Fibroblast of the conjunctiva (primary cell): ENCODE measurements at regions not wholly inside any gene's neighbourhood (a gene's known extent, or its start where the extent isn't known, plus 50 kb on each side); places are given as distances from the start of the nearest gene placed in this dataset.

Source experiments
- DNase-seq: peaks from one replicate; pipeline ENCODE4 v3.0.0-alpha.2; 2010; ENCODE audit warnings: low read depth

DNA sequence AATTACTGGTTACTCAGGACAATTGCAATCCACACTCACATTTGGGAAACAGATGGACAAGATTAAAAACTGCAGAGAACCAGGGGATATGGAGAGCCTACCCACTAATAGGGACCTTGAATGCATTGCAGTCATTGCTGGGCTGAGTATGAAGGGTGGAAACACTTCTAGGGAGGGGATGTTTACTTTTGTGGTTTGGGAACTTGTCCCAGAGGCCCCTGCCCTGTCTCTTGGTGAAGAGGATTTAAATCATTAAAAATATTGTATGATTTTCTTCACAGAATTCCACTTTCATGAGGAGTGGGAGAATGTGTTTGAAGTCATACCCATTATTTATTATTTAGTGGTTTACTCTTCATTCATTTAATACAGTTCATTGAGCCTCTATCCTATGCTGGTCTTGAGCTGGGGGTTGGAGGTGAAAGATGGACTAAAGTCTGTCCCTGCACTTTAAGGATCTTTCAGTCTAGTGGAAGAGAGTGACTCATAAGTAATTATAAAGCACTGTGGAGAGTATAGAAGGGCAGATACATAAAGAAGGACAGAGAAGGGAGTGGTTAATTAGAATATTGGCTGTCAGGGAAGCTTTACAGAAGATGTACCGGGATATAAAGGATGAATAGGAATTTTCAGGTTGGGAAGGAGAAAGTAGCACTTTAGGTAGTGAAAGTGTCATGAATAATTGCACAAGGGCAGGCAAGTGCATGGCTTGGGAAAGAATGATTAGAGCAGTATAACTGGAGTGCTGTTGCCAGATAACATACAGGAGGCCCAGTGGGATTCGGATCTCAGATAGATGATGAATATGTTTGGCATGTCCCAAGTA lies 313.4 kb downstream of the LPIN1 start:
- DNase-seq: peak; percentile 26

DNA sequence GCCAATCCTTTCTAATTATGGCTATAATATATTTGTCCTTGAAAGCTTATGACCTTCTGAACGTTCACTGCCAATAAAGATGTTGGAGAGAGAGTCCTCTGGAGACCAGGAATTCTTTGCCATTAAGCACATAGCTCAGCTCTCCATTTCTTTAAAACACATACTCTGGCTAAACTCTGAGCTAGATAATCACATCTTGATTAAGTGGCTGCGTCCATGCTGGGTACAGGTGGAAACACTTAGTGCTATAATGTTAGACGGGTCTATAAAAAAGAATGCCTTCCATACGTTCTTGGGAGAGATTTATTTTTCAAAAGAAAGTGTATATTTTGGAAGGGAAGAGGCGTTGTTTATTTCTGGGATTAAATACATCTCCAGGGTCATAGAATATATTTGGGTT lies 314.5 kb downstream of the LPIN1 start:
- DNase-seq: no peak

DNA sequence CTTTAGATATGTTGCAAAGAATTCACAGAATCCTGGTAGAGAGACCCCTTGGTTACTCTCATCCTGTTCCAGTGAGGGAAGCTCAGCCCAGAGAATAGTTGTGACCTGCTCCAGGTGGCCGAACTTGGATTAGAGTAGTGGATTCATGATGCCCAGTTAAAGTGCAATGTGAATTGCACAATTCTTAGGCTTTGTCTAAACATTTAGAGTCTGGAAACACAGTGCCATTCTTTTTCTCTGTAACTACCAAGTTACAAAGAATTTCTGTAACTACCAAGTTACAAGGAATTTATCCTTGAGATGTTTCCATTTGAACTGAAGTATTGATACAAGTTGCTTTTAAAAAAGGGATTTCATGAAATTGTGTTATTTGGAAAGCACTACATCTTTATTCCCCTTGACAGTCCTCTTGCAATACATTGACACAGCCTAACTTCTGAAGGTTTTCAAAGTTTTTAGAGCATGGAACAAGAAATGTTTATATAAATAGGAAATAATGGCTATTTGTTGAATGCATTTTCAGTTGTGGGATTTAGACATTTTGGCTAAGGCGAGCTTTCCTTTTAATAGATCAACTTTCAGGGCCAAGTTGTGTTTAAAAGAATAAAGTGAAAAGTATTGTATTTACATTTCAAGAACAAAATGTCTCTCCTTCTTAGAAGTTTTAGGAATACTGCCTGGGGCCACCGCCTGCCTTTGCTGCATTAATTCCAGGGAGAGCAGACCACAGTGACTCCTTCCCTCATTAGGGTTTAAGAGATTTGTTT lies 315.0 kb downstream of the LPIN1 start:
- no peak for DNase-seq

DNA sequence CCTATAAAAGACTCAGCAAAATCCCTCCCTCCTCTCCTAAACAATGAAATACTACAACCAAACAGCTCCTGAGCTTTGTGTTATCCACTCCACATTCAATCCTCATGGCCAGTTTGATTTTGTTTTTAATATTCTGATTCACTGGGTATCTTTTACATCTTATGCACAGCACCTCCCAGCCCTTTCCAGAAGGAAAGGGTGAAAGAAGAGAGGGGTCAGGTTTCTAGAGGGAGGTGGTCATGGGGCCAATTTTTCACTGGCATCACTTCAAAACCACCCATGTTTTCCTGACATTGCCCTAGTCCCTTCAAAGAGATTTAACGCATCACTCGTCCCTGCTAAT lies 315.6 kb downstream of the LPIN1 start:
- DNase-seq: no peak

DNA sequence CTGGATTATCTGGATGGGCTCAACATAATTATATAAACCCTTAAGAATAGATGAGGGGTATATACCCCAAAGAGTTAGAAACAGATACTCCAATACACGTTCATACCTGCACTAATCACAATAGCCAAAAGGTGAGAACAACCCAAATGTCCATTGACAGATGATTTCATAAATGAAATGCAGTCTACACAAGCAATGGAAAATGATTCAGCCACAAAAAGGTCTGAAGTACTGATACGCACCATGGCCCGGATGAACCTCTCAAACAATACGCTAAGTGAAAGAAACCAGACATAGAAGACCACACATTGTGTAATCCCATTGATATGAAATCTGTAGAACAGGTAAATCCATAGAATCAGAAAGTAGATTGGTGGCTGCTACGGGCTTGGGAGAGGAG lies 316.8 kb downstream of the LPIN1 start:
- DNase-seq: no peak

DNA sequence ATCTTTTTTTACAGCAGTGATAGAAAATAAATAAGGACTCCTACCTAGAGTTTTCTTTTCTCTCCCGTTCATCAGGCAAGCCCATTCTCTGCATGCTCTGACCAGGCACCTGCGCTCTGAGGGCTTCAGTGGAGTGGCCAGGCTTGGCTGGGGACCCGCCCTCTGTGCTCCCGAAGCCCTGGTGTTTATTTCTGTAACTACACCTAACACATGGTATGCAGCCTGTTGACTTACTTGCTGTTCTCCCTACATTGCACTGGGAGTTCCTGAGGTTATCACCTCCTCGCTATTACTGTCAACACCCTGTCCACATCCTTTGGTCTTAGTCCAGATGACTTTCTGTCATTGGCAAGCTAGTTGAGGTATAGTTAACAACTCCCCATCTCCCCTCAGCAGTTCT lies 317.7 kb downstream of the LPIN1 start:
- no peak for DNase-seq

DNA sequence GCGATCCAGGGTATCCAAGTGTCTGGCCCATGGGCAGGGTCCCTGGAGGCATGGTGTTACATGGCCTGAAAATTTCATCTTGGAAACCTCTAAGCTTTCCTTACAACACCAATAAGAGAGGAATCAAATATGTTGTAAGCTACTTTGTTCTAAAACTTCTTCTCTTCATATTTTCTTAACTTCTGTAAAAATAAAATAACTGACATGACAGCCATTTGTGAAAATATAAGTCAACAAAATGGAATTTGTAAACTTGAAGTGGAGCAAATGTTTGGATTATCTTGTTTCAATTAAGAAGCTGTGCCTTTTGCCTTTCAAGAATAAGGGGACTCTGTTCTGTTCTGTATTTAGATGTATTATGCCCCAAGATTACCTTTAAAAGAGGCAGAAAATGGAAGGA lies 319.7 kb downstream of the LPIN1 start:
- no peak for DNase-seq

DNA sequence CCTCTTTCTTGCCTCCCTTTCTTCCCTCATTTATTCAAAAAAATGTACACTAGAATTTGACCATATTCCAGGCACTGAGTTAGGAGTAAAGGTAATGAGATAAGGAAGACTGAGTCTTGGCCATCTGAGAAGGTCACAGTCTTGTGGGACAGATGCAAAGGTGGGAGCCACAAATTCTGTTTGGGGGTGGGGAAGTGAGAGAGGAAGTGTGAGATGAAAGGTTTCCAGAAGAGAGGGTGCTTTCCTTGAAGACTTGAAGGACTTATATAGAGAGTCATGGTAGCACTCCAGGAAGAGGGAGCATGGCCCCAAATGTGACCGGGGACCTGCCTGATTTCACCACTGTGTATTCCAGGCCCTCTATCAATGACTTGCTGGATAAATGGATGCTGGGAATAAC lies 320.6 kb downstream of the LPIN1 start:
- no peak for DNase-seq

DNA sequence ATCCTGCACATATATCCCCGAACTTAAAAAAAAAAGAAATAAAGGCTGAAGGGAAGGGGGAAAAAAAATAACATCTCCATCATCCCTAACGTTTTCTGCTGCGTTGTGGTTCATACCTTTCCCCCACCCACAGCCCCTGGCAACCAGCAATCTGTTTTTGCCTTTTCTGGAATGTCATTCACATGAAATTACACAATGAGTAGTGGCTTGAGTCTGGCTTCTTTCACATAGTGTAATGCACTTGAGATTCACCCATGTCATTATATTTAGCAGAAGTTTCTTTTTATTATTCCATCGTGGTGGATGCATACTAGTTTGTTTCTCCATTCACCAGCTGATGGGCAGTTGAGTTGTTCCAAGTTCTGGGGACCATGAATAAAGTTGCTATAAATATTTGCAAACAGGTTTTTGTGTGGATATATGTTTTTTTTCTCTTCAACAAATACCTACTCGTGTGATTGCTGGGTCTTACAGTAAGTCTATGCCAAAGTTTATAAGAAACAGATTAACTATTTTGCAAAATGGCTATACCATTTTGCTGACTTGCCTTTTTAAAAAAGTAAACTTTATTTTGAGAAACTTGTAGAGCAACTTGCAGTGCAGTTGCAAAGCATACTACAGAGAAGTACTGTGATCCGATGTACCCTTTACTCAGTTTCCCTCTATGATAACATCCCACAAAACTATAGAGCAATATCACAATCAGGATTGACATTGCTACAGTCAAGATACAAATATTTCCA lies 322.5 kb downstream of the LPIN1 start:
- no peak for DNase-seq

DNA sequence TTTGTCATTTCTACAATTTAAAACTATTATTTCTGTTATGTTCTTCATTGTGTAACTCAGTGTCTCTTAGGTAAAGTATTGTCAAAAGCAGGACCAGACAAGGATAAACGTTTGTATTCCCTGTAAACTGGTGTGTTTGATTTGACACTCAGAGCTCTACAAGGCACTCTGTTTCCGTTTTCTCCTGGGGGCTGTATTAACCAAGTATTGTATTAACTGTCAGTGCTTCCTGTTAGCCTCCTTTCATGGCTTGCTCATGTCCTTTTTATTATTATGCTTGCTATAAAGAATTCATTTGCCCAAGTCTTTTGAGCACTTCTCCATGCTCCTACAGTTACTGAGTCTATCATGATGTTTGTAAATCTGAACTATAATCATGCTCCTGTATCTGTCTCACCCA lies 323.7 kb downstream of the LPIN1 start:
- no peak for DNase-seq

DNA sequence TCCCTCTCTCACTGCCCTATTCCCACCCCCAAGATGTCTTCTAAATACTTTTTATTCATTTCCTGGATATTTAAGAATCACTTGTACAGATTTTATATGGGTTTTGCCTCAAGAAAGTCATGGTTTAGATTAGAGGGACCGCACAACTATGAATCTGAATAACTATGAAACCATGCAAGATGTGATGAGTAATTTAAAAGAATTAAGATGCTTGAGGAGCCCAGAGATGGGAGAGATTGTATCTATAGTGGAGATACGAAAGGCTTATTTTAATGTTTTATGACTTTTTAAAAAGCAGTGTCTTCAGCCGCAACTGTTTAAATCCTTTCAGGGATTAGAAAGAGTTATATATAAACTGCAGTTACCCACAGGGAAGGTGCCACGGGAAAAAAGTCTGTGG lies 324.1 kb downstream of the LPIN1 start:
- no peak for DNase-seq

DNA sequence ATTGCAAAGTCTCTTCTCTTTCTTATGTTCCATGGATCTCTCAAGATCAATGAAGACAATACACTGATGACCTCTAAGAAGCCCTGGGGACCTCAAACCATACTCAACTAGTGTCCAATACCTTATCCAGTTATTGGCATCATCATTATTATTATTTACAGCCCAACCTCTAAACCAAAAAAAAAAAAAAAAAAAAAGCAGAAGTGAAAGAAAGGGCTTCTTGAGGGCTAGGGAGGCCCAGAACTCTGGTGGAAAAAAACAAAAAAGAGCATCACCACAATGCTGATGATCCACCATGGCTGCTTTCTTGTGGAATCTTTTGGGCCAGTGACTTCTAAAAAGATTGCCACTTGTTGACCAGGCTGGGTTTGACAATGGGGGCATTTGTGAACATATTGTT lies 324.9 kb downstream of the LPIN1 start:
- no peak for DNase-seq

DNA sequence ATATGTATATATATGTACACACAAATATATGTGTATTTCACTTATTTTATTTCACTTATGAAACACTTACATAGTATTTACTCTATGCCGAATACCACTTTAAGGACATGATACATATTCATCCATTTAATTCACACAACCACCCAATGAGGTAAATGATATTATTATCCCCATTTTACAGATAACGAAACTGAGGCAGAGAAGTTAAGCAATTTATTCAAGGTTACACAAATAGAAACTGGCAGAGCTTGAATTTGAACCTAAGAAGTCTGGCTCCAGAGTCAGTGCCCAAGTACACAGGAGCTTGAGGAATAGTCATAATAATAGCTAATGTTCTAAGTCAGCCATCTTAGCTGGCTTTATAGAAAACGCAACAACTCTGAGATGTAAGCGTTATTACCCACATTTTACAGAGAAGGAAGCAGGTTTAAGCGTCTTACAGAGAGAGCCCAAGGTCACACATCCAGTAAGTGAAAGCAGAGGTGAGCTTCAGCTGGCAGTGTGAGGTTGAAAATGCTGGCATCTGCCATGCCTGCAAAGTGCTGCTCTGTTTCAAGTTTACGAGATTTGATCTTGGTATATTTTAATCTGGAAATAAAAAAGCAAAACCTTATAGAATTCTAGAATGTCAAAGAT lies 326.9 kb downstream of the LPIN1 start:
- DNase-seq: no peak

DNA sequence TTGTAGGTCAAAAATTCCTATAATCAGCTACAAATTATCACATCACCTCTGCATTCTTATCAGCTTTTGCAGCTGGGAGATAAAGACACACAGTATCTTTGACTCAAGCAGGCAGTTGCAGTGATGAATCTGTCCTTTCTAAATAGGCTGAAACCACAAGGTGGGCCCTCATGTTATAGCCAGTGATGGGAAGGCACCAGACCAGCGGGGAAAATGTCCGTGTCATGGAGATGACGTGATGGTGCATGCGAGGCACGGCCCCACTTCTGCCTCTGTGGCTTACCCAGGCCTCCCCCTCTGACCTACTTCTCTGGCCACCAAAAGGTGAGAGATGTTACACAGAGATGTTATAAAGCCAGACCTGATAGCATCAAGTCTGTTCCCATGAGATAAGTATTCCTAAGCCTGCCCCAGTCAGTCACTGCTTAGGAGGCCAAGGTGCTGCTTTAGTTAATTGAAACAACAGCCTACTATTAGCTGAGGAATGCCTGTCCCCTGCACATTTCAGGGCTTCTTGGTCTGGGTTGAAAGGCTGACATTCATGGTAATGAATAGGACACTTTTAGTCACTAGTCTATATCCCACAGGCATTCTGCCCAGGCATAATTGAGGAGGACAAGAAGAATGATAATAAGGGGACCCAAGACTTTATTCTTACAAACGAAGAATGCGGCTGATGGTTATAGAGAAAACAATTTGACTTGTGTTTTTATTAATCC lies 327.9 kb downstream of the LPIN1 start:
- no peak for DNase-seq

DNA sequence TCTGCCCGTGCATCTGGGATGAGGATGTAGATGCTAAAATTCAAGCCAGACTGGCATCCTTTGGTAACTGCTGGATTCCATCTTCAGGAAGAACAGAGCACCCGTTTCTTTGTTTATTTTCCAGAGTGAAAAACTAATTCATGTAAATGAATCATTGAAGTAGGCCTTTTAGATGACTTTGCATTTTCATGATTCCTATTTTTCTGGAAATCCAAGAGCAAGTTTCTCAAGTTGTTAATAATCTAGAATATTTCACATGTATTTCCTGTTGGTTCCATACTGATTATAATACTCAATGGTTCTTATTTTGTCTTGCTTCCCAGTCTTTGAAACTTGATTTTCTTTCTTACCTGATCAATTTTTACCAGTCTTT lies 328.4 kb downstream of the LPIN1 start:
- DNase-seq: no peak

DNA sequence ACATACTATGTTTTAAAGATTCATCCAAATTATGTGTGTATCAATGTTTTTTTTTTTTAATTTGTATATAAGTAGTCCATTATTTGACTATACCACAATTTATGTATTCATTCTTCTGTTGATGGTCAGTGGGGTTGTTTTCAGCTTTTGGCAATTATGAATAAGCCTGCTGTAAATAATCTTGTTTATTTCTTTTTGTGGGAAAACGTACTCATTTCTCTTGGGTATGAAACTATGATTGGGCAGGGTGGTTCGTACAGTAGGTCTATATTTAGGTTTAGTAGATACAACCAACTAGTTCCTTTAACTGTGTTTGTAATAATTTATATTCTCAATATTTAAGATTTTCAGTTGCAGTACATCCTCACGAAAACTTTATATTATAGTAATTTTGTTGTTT lies 329.2 kb downstream of the LPIN1 start:
- no peak for DNase-seq

DNA sequence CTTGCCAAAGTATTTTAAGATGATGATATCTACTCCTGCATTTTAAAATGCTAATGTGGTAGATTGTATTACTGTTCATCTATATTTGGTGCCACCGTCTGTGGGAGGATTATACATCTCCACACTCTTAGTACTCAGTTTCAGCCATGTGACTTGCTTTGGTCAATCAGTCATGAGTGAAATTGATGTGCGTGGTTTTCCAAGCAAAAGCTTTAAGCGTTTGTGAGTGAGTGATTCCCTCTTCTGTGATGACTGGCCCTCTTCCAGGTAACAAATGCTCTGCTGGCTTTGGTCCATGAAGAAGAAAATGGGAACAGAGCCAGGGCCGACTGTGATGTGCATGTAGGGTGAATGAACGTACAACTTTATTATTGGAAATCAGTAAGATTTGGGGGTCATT lies 330.4 kb downstream of the LPIN1 start:
- DNase-seq: no peak

DNA sequence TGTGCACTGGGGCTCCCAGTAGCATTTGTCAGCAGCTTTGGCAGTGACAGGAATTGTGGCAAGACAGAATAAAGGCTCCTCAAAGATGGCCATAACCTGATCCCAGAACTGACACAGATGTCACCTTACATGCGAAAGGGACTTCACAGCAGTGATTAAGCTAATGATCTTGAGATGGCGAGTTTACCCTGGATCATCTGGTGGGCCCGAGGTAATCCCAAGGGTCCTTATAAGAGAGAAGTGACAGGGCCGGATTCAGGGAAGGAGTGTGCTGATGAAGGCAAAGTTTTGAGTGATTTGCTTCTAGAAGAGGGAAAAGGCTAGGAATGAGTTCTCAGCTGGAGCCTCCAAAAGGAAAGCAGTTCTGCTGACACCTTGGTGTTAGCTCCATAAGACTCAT lies 333.9 kb downstream of the LPIN1 start:
- no peak for DNase-seq

DNA sequence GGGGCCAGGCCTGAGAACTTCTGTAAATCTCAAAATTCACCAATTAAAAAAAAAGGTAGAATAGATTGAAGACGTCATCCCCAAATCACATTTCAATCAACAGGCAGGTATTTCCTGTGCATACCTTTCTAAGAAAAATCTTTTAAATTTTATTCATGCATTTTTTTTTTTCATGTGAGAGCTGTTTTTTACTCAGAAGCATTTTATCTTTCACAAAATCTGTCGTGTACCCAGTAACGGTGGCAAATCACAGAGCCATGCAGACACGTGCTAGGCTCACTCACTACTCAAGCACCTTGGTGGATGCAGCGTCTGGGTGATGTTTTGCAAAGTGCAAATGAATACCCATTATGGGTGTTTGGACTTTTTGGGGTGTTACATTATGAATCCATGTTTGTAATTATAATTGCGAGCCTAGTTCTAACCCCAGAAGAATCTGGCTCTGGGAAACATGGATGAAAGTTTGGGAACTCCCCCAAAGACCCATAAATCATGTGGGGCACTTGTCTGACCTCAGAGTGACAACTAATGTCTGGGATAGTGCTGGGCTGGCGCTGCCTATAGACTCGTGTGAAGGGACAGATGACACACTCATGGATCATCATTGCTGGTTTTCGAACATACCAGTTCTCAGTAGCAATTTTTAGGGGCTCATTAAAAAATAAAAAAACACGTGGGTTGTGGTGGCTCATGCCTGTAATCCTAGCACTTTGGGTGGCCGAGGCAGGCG lies 335.2 kb downstream of the LPIN1 start:
- DNase-seq: no peak

DNA sequence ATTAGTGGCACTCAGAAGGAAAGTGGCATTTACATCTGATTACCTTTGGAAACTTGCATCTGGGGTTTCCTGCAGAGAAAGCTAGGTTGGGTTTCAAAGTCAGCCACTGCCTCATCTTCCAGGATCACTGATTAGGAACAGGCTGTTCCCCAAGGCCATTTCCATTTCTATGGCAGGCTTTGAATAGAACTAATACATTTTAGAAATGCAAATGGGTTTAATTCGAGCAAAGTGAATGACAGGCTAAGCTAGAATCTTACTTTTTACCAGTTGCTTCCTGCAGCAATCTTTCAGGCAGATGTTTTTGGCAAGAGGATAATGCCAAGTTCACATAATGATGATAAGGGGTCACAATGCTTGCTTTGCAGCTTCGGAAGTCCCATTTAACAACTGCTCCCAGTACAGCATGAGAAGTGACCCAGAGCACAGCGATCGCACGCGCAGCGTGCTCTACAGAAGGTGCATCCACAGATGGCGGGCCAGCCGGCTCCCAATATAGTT lies 336.7 kb downstream of the LPIN1 start:
- no peak for DNase-seq
